BJ (cell line): ENCODE measurements at regions not wholly inside any gene's neighbourhood (a gene's known extent, or its start where the extent isn't known, plus 50 kb on each side); places are given as distances from the start of the nearest gene placed in this dataset.

Experiments
- CTCF ChIA-PET: fragments of 350-600 bp; formaldehyde crosslinking; extraction: SDS; loops from one replicate; lab custom pipeline; 2021; ENCODE audit warnings: antibody characterized with exemption, inconsistent platforms; lab: Yijun Ruan, JAX
- POLR2A ChIA-PET: fragments of 300-600 bp; sonication (Branson Sonifier 250); formaldehyde crosslinking; extraction: SDS; loops from one replicate; lab custom pipeline; 2021; ENCODE audit warnings: antibody characterized with exemption; lab: Charles Lee
- DNase-seq: peaks from one replicate; pipeline ENCODE4 v3.0.0-alpha.2; 2011; ENCODE audit warnings: low read depth
- H3K27me3 ChIP-seq: 2 replicates; pipeline ENCODE4 v1.6.0; 2011; ENCODE audit warnings: low read length; ENCODE audit not compliant: control insufficient read depth, insufficient read depth
- H3K36me3 ChIP-seq: 2 replicates; pipeline ENCODE4 v1.5.1; 2011; ENCODE audit warnings: low read length; ENCODE audit not compliant: control insufficient read depth, insufficient read depth
- H3K4me3 ChIP-seq: 2 replicates; pipeline ENCODE4 v1.5.1; 2011; ENCODE audit warnings: low read depth, mild to moderate bottlenecking, control low read depth, low read length
- TF ChIP-seq, protein P1 (sequence below): IDR thresholded peaks from 2 replicates; pipeline ENCODE4 v1.5.1; 2011; ENCODE audit warnings: low read depth, mild to moderate bottlenecking, control low read depth, inconsistent platforms, low read length, moderate library complexity; ENCODE audit not compliant: insufficient read depth

DNA sequence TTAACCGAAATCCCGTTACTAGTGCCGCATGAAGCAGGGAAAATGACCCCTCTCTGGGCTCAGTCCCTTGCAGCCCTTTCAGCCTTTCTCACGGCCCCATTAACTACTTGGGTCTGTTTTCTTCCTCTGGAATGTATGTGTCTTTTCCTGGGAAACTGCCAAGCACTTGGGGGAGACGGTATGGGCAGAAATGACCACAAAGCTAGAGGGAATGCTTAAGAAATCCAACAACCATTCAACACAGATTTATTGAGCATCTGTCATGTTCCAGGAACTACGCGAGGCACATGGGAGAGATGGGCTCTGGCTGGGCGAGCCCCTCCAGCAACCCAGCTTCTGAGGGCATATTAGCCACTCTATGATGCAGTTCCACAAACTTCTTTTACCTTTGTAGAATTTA lies 462.6 kb downstream of the BUD13 start:
- TF ChIP-seq, protein P1, sequence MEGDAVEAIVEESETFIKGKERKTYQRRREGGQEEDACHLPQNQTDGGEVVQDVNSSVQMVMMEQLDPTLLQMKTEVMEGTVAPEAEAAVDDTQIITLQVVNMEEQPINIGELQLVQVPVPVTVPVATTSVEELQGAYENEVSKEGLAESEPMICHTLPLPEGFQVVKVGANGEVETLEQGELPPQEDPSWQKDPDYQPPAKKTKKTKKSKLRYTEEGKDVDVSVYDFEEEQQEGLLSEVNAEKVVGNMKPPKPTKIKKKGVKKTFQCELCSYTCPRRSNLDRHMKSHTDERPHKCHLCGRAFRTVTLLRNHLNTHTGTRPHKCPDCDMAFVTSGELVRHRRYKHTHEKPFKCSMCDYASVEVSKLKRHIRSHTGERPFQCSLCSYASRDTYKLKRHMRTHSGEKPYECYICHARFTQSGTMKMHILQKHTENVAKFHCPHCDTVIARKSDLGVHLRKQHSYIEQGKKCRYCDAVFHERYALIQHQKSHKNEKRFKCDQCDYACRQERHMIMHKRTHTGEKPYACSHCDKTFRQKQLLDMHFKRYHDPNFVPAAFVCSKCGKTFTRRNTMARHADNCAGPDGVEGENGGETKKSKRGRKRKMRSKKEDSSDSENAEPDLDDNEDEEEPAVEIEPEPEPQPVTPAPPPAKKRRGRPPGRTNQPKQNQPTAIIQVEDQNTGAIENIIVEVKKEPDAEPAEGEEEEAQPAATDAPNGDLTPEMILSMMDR, result no peak
- no peak for DNase-seq
- ChIA-PET POLR2A (no interaction called here), CTCF (no interaction called here)
- Histone ChIP-seq H3K4me3 (no peak overlapping the region), H3K27me3 (no peaks in the 10 kb centered on the region), H3K36me3 (no peaks in the 10 kb centered on the region)

DNA sequence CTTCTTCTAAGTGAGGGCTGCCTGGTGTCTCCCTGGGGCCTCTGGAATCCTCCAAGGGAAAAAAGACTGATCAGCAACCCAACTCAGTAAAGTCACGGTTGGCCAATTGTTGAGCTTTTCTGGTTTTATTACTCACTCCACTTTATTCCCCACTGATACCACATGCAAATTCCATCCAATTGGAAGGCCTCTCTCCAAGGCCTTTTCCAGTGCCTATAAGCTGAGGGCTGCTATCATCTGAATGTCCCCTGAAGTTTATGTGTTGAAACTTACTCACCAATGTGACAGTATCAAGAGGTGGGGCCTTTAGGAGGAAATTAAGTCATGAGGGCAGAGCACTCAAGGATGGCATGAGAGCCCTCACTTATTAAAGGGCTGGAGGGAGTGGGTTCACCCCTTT lies 463.3 kb downstream of the BUD13 start:
- TF ChIP-seq, protein P1, result no peak
- no peaks in the 10 kb centered on the region for H3K36me3 ChIP-seq
- CTCF ChIA-PET, result no interaction called here
- no peaks in the 10 kb centered on the region for H3K27me3 ChIP-seq
- POLR2A ChIA-PET, result no interaction called here
- DNase-seq, result no peak
- H3K4me3 ChIP-seq, result no peak overlapping the region

DNA sequence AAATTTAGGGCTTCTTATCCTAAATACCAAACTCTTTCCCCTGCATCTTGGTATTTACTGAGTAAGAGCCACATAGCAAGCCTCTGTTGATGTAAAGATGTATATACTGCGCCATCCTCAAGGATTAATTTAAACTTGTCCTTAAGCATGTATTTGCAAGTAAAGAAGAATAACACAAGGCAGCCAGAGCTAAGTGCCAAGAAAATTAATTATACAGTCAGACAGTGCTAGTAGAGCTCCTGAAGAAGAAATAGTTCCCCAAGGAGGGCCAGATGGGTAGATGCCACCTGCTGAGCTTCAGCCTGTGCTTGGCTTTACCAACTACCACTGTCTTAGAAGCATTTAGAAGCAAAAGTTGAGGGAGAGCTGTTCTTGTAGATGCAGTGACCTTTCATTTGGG lies 470.0 kb downstream of the BUD13 start:
- no peak for DNase-seq
- TF ChIP-seq, protein P1, result no peak
- no peaks in the 10 kb centered on the region for H3K27me3 ChIP-seq
- ChIA-PET POLR2A (no interaction called here), CTCF (no interaction called here)
- no peaks in the 10 kb centered on the region for H3K36me3 ChIP-seq
- no peak overlapping the region for H3K4me3 ChIP-seq

DNA sequence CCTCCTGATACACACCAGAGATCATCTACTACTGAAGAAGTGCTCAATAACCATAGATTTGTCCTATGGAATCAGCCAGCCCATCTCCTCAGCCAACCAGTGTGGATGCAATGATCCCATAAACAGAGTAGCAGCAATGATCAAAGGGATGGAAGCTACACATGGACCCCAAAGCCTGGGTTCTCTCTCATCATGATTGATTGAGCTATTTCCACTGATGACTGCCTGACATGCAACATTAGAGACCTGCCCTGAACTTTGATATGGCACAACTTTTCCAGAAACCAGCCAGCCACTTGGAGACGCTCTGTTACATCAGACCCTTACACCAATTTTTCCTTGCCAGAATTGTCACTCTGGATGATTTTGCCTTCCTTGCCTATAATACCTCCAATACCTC lies 471.6 kb downstream of the BUD13 start:
- Histone ChIP-seq H3K36me3 (no peaks in the 10 kb centered on the region), H3K27me3 (no peaks in the 10 kb centered on the region), H3K4me3 (no peak overlapping the region)
- no peak for DNase-seq
- CTCF ChIA-PET, result no interaction called here
- POLR2A ChIA-PET, result no interaction called here
- TF ChIP-seq, protein P1, result no peak

DNA sequence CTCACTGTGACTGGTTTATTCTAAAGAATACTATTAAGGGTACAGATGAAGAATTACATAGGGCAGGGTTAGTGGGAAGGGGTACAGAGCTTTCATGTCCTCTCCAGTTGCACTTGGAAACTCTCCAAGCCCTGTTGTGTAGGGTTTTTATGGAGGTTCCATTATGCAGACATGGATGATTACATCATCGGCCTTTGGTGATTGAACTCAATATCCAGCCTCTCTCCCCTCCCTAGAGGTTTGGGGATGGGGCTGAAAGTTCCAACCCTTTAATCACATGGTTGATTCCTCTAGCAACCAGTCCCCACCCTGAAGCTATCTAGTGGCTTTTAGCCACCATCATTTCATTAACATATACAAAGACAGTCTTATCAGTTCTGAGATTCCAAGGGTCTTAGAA lies 472.6 kb downstream of the BUD13 start:
- Histone ChIP-seq H3K36me3 (no peaks in the 10 kb centered on the region), H3K4me3 (no peak overlapping the region), H3K27me3 (no peaks in the 10 kb centered on the region)
- TF ChIP-seq, protein P1, result no peak
- no peak for DNase-seq
- CTCF ChIA-PET, result no interaction called here
- POLR2A ChIA-PET, result no interaction called here
